ENCODE measurements at regions not wholly inside any gene's neighbourhood (a gene's known extent, or its start where the extent isn't known, plus 50 kb on each side); places are given as distances from the start of the nearest gene placed in this dataset.

DNA sequence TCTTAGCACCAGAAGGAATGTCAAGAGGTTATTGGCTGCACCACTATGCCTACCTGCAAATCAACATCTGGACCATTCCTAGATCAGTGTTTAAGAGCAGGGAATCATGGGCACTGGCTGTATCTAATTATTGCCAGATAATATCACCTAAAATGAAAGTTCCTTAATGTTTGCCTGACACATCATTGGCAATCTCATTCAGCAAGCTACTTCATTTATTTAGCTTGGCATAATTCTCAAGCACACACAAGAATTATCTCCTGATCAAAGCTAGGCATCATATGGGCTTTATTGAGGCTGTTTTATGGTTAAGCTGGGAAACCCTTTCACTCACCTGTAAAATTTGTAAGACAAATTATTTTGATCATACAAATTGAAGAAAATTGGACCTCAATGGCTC is 581.7 kb downstream of the INHBA start:
- Histone ChIP-seq H3K4me3 (no peak overlapping the region), H3K27me3 (peaks cover 3% of the 10 kb centered on the region), H3K27ac (no peak overlapping the region), H3K9ac (no peak overlapping the region), H3K9me3 (ENCODE audit: low read depth) (no peaks in the 10 kb centered on the region), H2AFZ (replicated peaks) (no peak overlapping the region), H3K4me2 (no peak overlapping the region), H4K20me1 (ENCODE audit: low read depth) (no peaks in the 10 kb centered on the region), H3K36me3 (no peaks in the 10 kb centered on the region), H3K4me1 (peaks cover 13% of the 10 kb centered on the region), H3K79me2 (ENCODE audit: low read depth) (no peaks in the 10 kb centered on the region), H3F3A (ENCODE audit: low read depth) (peaks cover 2% of the 10 kb centered on the region)
- no peak for TF ChIP-seq EZH2phosphoT487 (IDR thresholded peaks at IDR 0.05)
- no peak for TF ChIP-seq EZH2 (IDR thresholded peaks at IDR 0.05)
- TF ChIP-seq, protein P1, sequence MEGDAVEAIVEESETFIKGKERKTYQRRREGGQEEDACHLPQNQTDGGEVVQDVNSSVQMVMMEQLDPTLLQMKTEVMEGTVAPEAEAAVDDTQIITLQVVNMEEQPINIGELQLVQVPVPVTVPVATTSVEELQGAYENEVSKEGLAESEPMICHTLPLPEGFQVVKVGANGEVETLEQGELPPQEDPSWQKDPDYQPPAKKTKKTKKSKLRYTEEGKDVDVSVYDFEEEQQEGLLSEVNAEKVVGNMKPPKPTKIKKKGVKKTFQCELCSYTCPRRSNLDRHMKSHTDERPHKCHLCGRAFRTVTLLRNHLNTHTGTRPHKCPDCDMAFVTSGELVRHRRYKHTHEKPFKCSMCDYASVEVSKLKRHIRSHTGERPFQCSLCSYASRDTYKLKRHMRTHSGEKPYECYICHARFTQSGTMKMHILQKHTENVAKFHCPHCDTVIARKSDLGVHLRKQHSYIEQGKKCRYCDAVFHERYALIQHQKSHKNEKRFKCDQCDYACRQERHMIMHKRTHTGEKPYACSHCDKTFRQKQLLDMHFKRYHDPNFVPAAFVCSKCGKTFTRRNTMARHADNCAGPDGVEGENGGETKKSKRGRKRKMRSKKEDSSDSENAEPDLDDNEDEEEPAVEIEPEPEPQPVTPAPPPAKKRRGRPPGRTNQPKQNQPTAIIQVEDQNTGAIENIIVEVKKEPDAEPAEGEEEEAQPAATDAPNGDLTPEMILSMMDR (IDR thresholded peaks at IDR 0.05) = no peak
- Mint-ChIP-seq H3K27me3 (ENCODE audit: insufficient read depth, low read depth) (peaks cover 3% of the 10 kb centered on the region), H3K9me3 (no peaks in the 10 kb centered on the region), H3K36me3 (no peaks in the 10 kb centered on the region), H3K4me1 (no peaks in the 10 kb centered on the region), H3K27ac (no peak overlapping the region), H3K4me3 (no peak overlapping the region)
- DNase-seq (ENCODE audit: low spot score) = no peak

DNA sequence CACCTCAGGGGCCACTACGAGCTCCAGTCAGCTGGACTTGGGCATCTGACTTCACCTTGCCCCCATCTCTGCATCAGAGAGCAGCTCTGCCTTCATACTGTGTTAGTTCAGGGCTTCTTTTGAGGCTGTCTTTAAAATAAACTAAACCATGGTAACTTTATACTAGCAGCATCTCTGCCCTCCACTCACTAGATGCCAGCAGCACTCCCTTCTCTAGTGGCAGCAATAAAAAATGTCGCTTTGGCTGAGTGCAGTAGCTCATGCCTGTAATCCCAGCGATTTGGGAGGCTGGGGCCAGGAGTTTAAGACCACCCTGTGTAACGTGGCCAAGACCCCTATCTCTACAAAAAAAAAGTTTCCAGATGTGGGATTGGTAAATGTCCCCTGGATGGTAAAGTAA is 584.4 kb downstream of the INHBA start:
- H3K4me3 Mint-ChIP-seq = no peak overlapping the region
- Histone ChIP-seq H4K20me1 (ENCODE audit: low read depth) (no peaks in the 10 kb centered on the region), H3K4me1 (peaks cover 18% of the 10 kb centered on the region), H3K4me3 (no peak overlapping the region), H3K9me3 (ENCODE audit: low read depth) (no peaks in the 10 kb centered on the region), H3K27me3 (peaks cover 24% of the 10 kb centered on the region), H2AFZ (replicated peaks) (no peak overlapping the region), H3K4me2 (no peak overlapping the region), H3K36me3 (no peaks in the 10 kb centered on the region), H3K79me2 (ENCODE audit: low read depth) (no peaks in the 10 kb centered on the region), H3K27ac (no peak overlapping the region), H3K9ac (no peak overlapping the region), H3F3A (ENCODE audit: low read depth) (peaks cover 2% of the 10 kb centered on the region)
- TF ChIP-seq, protein P1 (IDR thresholded peaks at IDR 0.05) = no peak
- no peak for TF ChIP-seq EZH2phosphoT487 (IDR thresholded peaks at IDR 0.05)
- H3K9me3 Mint-ChIP-seq = no peaks in the 10 kb centered on the region
- H3K36me3 Mint-ChIP-seq = no peaks in the 10 kb centered on the region
- no peak overlapping the region for H3K27ac Mint-ChIP-seq
- no peak for DNase-seq (ENCODE audit: low spot score)
- peaks cover 3% of the 10 kb centered on the region for H3K27me3 Mint-ChIP-seq (ENCODE audit: insufficient read depth, low read depth)
- H3K4me1 Mint-ChIP-seq = no peaks in the 10 kb centered on the region

DNA sequence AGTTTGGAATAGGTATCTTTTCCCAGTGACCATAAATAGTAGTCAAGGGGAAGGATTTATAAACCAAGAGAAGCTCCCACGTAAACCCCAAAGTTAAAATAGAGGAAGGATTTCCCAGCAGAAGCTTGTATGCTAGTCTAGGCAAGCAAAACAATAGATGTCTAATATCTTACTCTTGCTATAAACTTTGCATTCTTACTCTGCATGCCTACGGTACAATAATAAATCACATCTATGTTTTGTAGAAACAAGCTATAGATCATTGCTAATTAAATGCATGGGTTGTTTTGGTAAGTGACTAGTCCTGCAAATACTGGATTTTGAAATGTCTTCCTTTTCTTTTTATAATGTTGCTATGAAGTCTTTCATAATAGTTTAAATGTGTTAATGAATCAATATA is 585.5 kb downstream of the INHBA start:
- no peak overlapping the region for H3K4me3 Mint-ChIP-seq
- H3K9me3 Mint-ChIP-seq = no peaks in the 10 kb centered on the region
- Histone ChIP-seq H3K27ac (no peak overlapping the region), H3K27me3 (peaks cover 30% of the 10 kb centered on the region), H3K36me3 (no peaks in the 10 kb centered on the region), H3K9me3 (ENCODE audit: low read depth) (no peaks in the 10 kb centered on the region), H2AFZ (replicated peaks) (no peak overlapping the region), H3K79me2 (ENCODE audit: low read depth) (no peaks in the 10 kb centered on the region), H3K4me1 (peaks cover 12% of the 10 kb centered on the region), H3F3A (ENCODE audit: low read depth) (no peaks in the 10 kb centered on the region), H3K4me2 (no peak overlapping the region), H4K20me1 (ENCODE audit: low read depth) (no peaks in the 10 kb centered on the region), H3K4me3 (no peak overlapping the region), H3K9ac (no peak overlapping the region)
- DNase-seq (ENCODE audit: low spot score) = no peak
- H3K36me3 Mint-ChIP-seq = no peaks in the 10 kb centered on the region
- H3K27ac Mint-ChIP-seq = no peak overlapping the region
- peaks cover 3% of the 10 kb centered on the region for H3K27me3 Mint-ChIP-seq (ENCODE audit: insufficient read depth, low read depth)
- TF ChIP-seq EZH2 (IDR thresholded peaks at IDR 0.05) (no peak), EZH2phosphoT487 (IDR thresholded peaks at IDR 0.05) (no peak)
- TF ChIP-seq, protein P1 (IDR thresholded peaks at IDR 0.05) = no peak
- H3K4me1 Mint-ChIP-seq = no peaks in the 10 kb centered on the region

DNA sequence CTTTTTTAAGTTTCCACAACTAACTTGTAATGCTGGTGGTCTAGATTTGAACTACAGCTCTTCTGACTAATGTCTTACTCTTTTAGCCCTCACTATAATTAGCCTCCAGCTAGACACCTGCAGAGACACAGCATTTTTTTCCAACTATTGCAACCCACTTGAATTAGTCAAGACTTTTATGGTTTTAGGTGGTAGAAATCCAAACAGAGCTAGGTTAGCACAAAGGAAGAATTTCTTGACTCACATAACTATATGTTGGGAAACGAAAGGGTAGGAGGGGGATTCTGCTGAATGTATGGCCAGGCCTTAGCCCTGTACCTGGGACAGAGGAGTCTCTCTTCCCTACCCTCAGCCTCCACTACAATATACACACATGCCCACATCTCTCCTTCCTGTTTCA is 586.1 kb downstream of the INHBA start:
- Histone ChIP-seq H3K79me2 (ENCODE audit: low read depth) (no peaks in the 10 kb centered on the region), H3K27me3 (peaks cover 36% of the 10 kb centered on the region), H3K36me3 (no peaks in the 10 kb centered on the region), H3K4me2 (no peak overlapping the region), H4K20me1 (ENCODE audit: low read depth) (no peaks in the 10 kb centered on the region), H3K9ac (no peak overlapping the region), H3K4me3 (no peak overlapping the region), H2AFZ (replicated peaks) (no peak overlapping the region), H3K4me1 (peaks cover 8% of the 10 kb centered on the region), H3F3A (ENCODE audit: low read depth) (no peaks in the 10 kb centered on the region), H3K9me3 (ENCODE audit: low read depth) (no peaks in the 10 kb centered on the region), H3K27ac (no peak overlapping the region)
- TF ChIP-seq EZH2phosphoT487 (IDR thresholded peaks at IDR 0.05) (no peak), EZH2 (IDR thresholded peaks at IDR 0.05) (no peak)
- TF ChIP-seq, protein P1 (IDR thresholded peaks at IDR 0.05) = no peak
- no peak for DNase-seq (ENCODE audit: low spot score)
- Mint-ChIP-seq H3K9me3 (no peaks in the 10 kb centered on the region), H3K36me3 (no peaks in the 10 kb centered on the region), H3K4me1 (no peaks in the 10 kb centered on the region), H3K27me3 (ENCODE audit: insufficient read depth, low read depth) (peaks cover 3% of the 10 kb centered on the region), H3K4me3 (no peak overlapping the region), H3K27ac (no peak overlapping the region)

Measured in neural progenitor cell (in vitro differentiated cells).